ENCODE measurements at regions not wholly inside any gene's neighbourhood (a gene's known extent, or its start where the extent isn't known, plus 50 kb on each side); places are given as distances from the start of the nearest gene placed in this dataset.

DNA sequence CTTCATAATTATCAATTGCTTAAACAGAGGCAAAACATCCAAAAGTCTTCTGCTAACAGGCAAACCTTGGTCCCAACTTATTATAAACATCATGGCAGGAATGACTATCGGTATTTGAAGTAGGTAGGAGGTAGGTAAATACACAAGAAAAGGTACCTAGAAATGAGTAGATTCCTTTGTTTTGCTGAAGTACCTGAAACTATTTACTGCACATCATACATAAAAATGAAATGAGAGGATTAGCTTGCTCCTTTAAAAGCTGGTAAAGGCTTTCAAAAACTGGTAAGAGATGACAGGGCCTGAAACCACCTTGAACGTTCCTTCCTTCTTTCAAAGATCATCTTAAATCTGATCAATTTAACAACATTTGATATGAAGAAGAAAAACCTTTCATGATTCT is 55.2 kb upstream of the MAPRE2 start:
- intact Hi-C loops (cut with DNase I; ENCODE audit: low total_unique reads) = no loop called here
- no peaks in the 10 kb centered on the region for H3K4me1 ChIP-seq
- H3K4me3 ChIP-seq = no peak overlapping the region
- no peak overlapping the region for H3K27ac ChIP-seq
- TF ChIP-seq POLR2A (IDR thresholded peaks at IDR 0.05) (no peak), POLR2AphosphoS5 (IDR thresholded peaks at IDR 0.05) (no peak)
- TF ChIP-seq, protein P1, sequence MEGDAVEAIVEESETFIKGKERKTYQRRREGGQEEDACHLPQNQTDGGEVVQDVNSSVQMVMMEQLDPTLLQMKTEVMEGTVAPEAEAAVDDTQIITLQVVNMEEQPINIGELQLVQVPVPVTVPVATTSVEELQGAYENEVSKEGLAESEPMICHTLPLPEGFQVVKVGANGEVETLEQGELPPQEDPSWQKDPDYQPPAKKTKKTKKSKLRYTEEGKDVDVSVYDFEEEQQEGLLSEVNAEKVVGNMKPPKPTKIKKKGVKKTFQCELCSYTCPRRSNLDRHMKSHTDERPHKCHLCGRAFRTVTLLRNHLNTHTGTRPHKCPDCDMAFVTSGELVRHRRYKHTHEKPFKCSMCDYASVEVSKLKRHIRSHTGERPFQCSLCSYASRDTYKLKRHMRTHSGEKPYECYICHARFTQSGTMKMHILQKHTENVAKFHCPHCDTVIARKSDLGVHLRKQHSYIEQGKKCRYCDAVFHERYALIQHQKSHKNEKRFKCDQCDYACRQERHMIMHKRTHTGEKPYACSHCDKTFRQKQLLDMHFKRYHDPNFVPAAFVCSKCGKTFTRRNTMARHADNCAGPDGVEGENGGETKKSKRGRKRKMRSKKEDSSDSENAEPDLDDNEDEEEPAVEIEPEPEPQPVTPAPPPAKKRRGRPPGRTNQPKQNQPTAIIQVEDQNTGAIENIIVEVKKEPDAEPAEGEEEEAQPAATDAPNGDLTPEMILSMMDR (IDR thresholded peaks at IDR 0.05 in 8 of 11, conservative IDR thresholded peaks at IDR 0.05 in 3 of 11) = no peak
- H3K9me3 ChIP-seq = no peaks in the 10 kb centered on the region
- 83 to 90% (median 83%) methylated on average over 2 of the region's 2 CpGs for WGBS, 5 donors
- H3K36me3 ChIP-seq = no peaks in the 10 kb centered on the region
- no peak for DNase-seq
- no peaks in the 10 kb centered on the region for H3K27me3 ChIP-seq (replicated peaks in 1 of 7)

DNA sequence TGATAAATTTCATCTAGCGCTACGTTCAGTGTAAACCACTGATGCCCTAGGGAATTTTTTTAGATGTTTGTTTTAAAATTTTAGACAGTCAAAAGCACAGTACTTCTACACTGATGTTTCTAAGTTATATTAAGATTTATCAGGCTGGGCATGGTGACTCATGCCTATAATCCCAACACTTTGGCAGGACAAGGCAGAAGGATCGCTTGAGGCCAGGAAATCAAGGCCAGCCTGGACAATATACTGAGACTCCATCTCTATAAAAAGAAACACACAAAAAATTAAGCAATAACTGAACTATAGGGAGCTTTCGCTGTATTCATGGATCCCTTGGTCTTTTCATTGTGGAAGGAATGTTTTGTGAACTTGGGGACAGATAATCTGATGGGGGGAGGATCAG is 50.6 kb upstream of the MAPRE2 start:
- Histone ChIP-seq H3K9me3 (no peaks in the 10 kb centered on the region), H3K4me3 (no peak overlapping the region), H3K36me3 (no peaks in the 10 kb centered on the region), H3K4me1 (no peaks in the 10 kb centered on the region), H3K27me3 (replicated peaks in 1 of 7) (no peaks in the 10 kb centered on the region), H3K27ac (no peak overlapping the region)
- no peak for DNase-seq
- TF ChIP-seq POLR2A (IDR thresholded peaks at IDR 0.05) = no peak
- TF ChIP-seq, protein P1 (IDR thresholded peaks at IDR 0.05 in 8 of 11, conservative IDR thresholded peaks at IDR 0.05 in 3 of 11) = no peak
- no peak for TF ChIP-seq POLR2AphosphoS5 (IDR thresholded peaks at IDR 0.05)
- intact Hi-C loops (cut with DNase I; ENCODE audit: low total_unique reads) = loop anchor here (10.0 kb wide), 1 partner anchor 56 kb away; no protein-coding TSS in a partner anchor
- WGBS, 5 donors = 76 to 89% (median 79%) methylated on average over 4 of the region's 4 CpGs

DNA sequence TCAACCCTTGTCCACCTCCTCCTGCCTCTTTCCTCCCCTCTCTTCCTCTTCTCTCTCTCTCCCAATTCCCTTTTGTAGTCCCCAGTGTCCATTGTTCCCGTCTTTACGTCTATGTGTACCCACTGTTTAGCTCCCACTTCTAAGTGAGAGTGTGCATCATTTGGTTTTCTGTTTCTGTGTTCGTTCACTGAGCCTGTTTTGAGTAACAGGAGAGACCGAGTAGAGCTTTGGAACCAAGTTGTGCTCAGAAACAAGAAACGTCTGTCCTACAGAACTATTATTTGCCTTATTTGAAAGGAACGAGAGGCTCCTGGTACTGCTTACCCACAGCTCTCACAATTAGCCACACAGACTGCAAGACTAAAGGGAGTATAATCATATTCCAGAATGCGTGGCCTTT is 50.1 kb upstream of the MAPRE2 start:
- DNase-seq = no peak
- H3K9me3 ChIP-seq = no peaks in the 10 kb centered on the region
- no peaks in the 10 kb centered on the region for H3K36me3 ChIP-seq
- TF ChIP-seq, protein P1 (IDR thresholded peaks at IDR 0.05 in 8 of 11, conservative IDR thresholded peaks at IDR 0.05 in 3 of 11) = no peak
- no peak for TF ChIP-seq POLR2A (IDR thresholded peaks at IDR 0.05)
- TF ChIP-seq POLR2AphosphoS5 (IDR thresholded peaks at IDR 0.05) = no peak
- 86 to 94% (median 90%) methylated on average over 7 of the region's 7 CpGs for WGBS, 5 donors
- no peaks in the 10 kb centered on the region for H3K4me1 ChIP-seq
- H3K27me3 ChIP-seq (replicated peaks in 1 of 7) = no peaks in the 10 kb centered on the region
- intact Hi-C loops (cut with DNase I; ENCODE audit: low total_unique reads) = loop anchor here (10.0 kb wide), 1 partner anchor 56 kb away; no protein-coding TSS in a partner anchor
- no peak overlapping the region for H3K27ac ChIP-seq
- H3K4me3 ChIP-seq = no peak overlapping the region

Data from spleen (tissue), 11 donors.